Activated CD8-positive, alpha-beta memory T cell treated with anti-CD3 and anti-CD28 coated beads for 1 hour (primary cell): ENCODE measurements at regions not wholly inside any gene's neighbourhood (a gene's known extent, or its start where the extent isn't known, plus 50 kb on each side); places are given as distances from the start of the nearest gene placed in this dataset.
"Not testable (repeated sequence)": the region's sequence is repeated elsewhere in the genome, so short reads cannot be mapped to it uniquely, and the experiment has no call there.

Experiments
- DNase-seq, 2 donors: peaks; one replicate each; pipeline ENCODE4 v3.0.0-alpha.2; 2020; ENCODE audit warnings: low read depth in 1 of 2; ENCODE audit errors: extremely low read depth in 1 of 2

GRCh38 chr3:153957421-153957820 lies 163.8 kb upstream of the ARHGEF26 start:
- DNase-seq = no peak

DNA sequence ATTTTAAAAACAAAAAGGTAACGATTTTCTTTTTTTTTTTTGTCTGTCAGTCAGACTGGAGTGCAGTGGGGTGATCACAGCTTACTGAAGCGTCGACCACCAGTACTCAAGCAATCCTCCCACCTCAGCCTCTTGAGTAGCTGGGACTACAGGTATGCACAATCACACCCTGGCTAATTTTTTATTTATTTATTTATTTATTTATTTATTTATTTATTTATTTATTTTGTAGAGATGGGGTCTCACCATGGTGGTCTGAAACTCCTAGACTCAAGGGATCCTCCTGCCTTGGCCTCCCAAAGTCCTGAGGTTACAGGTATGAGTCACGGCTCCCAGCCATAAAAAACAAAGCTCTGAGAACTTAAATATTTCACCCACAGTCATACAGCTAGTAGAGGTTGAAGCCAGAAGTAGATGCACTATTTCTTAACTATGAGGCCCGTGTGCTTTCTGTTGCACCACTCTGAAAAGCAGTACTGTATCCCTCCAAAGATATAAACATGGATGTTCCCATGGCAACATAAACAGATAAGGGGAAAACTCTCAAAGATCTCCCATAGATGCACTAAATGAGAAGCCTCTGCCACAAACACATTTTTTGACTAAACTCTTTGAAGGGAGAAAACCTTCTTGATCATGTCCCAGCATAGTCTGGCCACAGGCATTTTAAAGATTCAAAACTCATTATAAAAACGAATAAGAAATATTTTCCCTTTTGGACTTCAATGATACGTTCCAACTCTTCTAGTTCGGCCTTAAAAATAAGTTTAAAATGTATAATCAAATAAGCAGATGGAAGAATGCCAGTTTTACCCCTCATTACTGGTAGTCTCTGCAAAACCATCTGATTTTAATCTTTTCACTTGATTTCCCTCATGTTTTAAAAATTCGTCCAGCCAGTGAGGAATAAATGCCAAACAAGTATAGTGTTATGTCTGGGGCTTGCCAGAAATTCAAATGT lies 162.3 kb upstream of the ARHGEF26 start:
- DNase-seq = no peak

DNA sequence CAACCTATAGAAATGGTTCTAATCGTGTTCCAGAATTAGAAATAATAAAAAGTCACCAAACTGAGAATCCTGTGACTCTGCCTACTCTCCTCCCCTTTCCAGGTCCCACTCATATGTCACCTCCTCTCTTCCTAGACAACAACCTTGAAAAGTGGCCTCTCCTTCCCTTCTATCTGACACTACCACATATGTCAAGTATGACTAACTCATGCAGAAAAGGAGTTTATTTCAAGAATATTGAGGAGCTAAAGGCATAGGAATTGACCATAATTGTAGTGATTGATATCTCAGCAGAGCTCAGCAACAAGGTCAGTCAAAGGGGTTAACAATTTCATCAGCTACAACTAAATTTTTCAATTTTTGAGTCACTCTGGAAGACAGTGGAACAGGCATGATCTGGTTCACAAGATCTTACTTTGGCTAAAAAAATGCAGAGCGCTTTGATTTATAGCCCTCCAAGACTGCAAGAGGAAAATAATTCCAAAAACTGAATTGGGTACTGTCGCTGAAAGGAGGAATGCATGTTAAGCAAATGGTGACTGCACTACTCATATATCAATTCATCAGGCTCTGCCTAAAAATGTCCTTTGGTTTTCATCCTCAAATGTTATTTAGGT lies 160.6 kb upstream of the ARHGEF26 start:
- no peak for DNase-seq

DNA sequence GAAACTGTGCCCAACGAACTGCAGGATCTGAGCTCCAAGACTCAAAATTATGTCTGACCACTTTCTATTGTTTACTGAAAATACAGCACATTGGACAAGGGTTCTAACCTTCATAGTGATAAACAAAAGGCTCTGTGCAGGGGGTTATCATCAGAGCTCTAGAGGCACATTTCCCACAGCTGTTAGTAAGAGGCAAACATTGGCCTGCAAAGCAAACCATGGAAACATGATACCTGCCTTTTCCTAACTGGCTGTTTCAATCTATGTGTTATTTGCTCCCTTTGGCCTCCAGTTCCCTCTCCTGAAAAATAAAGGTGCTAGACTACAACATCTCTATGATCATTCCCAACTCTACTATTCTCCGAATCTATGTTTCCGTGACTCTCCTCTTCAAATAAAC lies 159.7 kb upstream of the ARHGEF26 start:
- no peak for DNase-seq

GRCh38 chr3:153963012-153963411 lies 158.2 kb upstream of the ARHGEF26 start:
- no peak for DNase-seq

- DNase-seq = no peak
Measured at GRCh38 chr3:153967260-153967659, 153.9 kb upstream of the ARHGEF26 start.

DNA sequence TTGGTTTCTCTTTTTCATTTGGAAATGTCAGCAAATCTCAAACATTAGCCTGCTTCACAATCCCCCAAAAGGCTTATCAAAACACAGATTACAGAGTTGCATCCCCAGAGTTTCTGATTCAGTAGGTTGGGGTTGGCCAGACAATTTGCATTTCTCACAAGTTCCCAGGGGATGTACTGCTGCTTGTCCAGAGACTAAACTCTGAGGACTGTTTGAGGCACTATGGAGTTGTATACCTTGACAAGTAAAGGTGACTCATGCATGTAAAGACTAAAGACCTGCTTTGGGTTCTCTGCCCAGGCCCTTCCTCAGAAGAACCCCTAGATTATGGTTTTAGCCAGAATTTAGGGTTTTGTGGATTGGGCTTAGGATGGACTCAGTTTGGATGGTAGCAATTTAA lies 151.1 kb upstream of the ARHGEF26 start:
- DNase-seq = no peak

DNA sequence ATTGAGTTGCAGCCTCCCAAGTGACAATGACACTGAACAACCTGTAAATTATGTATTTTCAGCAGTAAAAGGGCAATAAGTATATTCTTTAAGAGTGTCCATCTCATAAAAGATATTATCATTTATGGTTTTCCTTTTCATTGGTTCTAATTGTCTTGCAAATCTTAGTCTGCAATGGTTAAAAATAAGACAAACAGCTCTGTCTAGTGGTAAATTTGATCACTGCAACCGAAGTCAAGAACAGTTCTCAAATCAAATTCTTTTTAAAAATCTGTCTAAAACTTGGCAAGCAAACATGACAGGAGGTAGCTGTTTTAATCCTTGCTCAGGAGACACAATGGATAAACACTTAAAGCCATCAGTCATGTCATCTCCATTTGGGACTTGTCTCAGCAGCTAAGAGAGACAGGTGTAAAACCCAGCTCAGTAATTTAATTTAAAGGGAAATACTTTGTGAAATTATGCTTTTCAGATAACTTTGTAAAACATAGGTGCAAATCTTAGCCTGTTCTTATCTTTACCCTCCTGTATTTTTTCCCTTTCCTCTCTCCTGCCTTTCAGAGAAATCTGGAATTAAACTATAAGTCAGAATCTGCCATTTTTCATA lies 150.3 kb upstream of the ARHGEF26 start:
- no peak for DNase-seq

DNA sequence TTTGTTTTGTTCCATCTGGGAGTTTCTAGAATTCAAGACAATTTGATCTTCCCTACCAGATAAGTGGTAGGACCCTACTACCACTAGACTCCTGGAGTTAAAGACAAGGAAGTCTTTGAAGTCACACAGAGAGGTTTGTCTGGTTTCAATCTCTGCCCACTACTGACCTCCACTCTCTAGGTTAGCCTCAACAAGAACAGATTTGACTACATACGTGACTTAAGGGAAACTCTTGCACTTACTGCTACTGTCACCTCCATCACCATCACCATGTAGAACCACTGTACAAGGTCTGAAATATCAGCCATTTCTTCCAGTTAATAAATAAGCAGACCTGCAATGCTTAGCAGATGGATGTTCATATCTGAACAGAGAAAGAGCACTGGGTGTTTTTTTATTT lies 148.3 kb upstream of the ARHGEF26 start:
- DNase-seq = no peak

DNA sequence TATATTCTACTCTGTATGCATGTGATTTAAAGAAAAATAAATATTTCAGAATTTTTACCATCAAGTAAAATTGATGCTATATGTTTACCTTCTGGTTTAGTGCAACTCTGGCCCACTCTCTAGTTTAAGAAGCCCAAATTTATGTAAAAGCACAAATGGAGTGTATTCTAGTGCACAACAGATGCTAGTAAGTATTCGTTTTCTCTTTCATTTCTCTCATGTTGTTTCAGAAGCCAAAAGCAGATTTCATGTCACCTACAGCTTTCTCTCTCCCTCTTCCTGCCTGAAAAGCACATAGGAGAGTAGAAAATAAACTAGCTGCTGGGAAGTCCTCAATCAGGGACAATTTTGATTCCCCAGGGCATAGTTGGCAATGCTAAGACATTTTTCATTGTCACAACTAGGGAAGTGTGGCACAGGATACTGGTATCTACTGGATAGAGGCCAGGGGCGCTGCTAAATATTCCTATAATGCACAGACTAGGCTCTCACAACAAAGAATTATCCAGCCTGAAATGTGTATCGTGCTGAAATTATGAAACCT lies 147.4 kb upstream of the ARHGEF26 start:
- DNase-seq = no peak

GRCh38 chr3:153974614-153975013 lies 146.6 kb upstream of the ARHGEF26 start:
- no peak for DNase-seq

- no peak for DNase-seq
Measured at GRCh38 chr3:153976891-153977554, 144.2 kb upstream of the ARHGEF26 start.

DNA sequence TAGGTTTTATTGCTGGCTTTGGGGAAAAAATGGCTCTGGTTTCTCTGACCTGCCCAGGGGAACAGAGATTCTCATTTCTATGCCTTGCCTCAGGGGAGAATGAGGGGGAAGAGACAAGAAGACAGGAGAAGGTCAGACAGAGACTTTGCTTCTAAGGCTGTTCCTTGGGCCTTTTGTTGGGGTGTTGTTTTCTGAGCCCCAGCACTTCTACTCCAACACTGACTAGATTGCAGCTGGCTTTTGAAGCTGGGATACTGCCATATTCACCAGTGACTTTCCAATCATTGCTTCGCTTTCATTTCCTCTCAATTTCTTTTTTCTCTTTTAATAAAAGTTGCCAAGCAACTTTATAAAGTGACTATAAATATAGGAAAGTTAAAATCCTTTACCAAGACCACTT lies 143.2 kb upstream of the ARHGEF26 start:
- DNase-seq = no peak

DNA sequence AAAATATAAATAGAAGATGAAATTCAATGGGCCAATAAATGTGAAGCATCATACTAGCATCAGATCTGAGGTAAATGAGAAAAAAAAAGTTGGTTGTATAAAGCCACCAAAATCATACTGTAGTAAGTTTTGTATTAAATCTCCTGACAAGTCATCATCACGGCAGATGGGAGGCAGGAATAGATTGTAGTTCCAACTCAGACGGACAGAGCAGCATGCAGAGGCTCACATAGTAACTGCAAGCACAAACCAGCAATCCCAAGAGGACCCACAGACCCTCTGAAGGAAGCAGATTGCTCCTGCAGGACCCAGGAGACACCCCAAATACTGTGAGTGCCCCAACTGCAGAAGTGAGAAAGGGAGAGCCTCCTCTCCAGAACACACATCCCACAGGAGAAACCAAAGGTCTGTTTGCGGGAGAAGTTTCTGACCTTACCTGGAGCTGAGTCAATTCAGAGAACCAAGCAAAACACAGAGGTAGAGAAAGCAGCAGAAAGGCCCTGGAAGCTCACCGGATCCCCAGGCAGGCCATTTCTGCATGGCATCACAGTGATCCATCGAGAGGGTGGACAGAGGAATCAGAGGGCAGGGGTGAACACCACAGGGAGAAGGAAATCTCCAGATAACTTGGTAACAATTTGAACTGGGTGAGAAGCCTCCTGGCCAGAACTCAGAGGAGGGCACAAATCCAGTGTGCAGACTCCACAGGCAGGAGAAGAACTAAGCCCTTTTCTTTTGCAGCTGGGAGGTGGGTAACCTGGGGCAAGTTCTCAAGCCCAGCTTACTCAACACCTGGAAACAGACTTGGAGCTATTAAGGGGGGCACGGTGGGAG lies 141.6 kb upstream of the ARHGEF26 start:
- no peak for DNase-seq

DNA sequence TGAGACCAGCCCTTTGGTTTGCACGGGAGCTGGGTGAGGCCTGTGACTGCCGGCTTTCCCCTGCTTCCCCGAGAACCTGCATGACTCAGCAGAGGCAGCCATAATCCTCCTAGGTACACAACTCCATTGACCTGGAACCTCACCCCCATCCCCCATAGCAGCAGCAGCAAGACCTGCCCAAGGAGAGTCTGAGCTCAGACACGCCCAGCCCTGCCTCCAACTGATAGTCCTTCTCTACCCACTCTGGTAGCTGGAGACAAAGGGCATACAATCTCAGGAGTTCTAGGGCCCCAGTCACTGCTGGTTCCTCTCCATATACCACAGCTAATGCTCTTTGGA lies 141.0 kb upstream of the ARHGEF26 start:
- no peak for DNase-seq

DNA sequence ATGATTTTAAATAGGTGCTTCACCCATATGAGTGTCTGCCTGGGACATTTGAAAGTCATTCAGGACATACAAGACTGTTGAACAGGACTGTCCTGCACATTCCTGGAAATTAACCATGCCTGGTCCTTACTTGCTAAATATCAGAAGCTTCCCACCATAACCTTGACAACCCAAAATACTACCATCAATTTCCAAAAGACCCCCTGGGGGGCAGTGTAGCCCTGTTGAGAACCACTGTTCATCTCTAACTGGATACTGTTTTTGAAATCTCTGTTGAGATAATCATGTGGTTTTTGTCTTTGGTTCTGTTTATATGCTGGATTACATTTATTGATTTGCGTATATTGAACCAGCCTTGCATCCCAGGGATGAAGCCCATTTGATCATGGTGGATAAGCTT lies 123.8 kb upstream of the ARHGEF26 start:
- not testable (repeated sequence) for DNase-seq

GRCh38 chr3:154003649-154004048 lies 117.5 kb upstream of the ARHGEF26 start:
- DNase-seq = no peak

GRCh38 chr3:154011036-154011435 lies 110.2 kb upstream of the ARHGEF26 start:
- DNase-seq = no peak

- no peak for DNase-seq
Measured at GRCh38 chr3:154013736-154014135, 107.5 kb upstream of the ARHGEF26 start.

DNA sequence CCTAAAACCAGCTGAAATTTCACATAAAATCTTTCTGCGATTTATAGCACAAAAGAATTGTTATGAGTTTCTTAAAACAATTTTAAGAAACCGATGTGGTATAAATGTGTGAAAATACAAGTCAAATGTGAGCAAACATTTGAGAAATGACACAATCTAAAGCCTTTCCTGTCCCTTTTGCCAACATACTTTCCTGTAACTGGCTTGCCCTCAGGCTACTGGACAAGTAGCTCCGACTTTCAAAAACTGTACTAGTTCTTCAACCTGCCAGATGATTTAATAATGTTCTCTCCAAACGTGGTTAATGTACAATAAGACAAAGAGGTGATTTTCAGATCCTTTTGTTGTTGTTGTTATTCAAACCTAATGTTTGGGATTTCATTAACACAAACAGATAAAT lies 105.9 kb upstream of the ARHGEF26 start:
- no peak for DNase-seq
